ENCODE measurements at regions not wholly inside any gene's neighbourhood (a gene's known extent, or its start where the extent isn't known, plus 50 kb on each side); places are given as distances from the start of the nearest gene placed in this dataset.
"Not testable (repeated sequence)": the region's sequence is repeated elsewhere in the genome, so short reads cannot be mapped to it uniquely, and the experiment has no call there.

- no peak for DNase-seq (ENCODE audit: low spot score)
- no peaks in the 10 kb centered on the region for H3K9me3 ChIP-seq
- no peaks in the 10 kb centered on the region for H3K4me1 ChIP-seq
- TF ChIP-seq CTCF (IDR thresholded peaks at IDR 0.05): no peak
- H3K27me3 ChIP-seq: no peaks in the 10 kb centered on the region
- no peaks in the 10 kb centered on the region for H3K36me3 ChIP-seq
- no peak overlapping the region for H3K27ac ChIP-seq
- no peak overlapping the region for H3K4me3 ChIP-seq
These were observed 201.0 kb downstream of the S1PR1 start for GRCh38 chr1:101437800-101438199.

GRCh38 chr1:101438359-101438758, 201.5 kb downstream of the S1PR1 start:
- no peak for TF ChIP-seq CTCF (IDR thresholded peaks at IDR 0.05)
- Histone ChIP-seq H3K9me3 (no peaks in the 10 kb centered on the region), H3K4me1 (no peaks in the 10 kb centered on the region), H3K36me3 (no peaks in the 10 kb centered on the region), H3K27ac (no peak overlapping the region), H3K27me3 (no peaks in the 10 kb centered on the region), H3K4me3 (no peak overlapping the region)
- no peak for DNase-seq (ENCODE audit: low spot score)

- TF ChIP-seq CTCF (IDR thresholded peaks at IDR 0.05): no peak
- Histone ChIP-seq H3K27me3 (no peaks in the 10 kb centered on the region), H3K4me1 (no peaks in the 10 kb centered on the region), H3K9me3 (no peaks in the 10 kb centered on the region), H3K27ac (no peak overlapping the region), H3K4me3 (no peak overlapping the region), H3K36me3 (no peaks in the 10 kb centered on the region)
- no peak for DNase-seq (ENCODE audit: low spot score)
These were observed 203.7 kb downstream of the S1PR1 start for GRCh38 chr1:101440485-101440884.

GRCh38 chr1:101444381-101444780, 207.6 kb downstream of the S1PR1 start:
- no peak for TF ChIP-seq CTCF (IDR thresholded peaks at IDR 0.05)
- H3K36me3 ChIP-seq: no peaks in the 10 kb centered on the region
- no peaks in the 10 kb centered on the region for H3K4me1 ChIP-seq
- no peaks in the 10 kb centered on the region for H3K9me3 ChIP-seq
- no peak for DNase-seq (ENCODE audit: low spot score)
- H3K27me3 ChIP-seq: no peaks in the 10 kb centered on the region
- no peak overlapping the region for H3K27ac ChIP-seq
- H3K4me3 ChIP-seq: no peak overlapping the region

- Histone ChIP-seq H3K27me3 (no peaks in the 10 kb centered on the region), H3K36me3 (no peaks in the 10 kb centered on the region), H3K27ac (no peak overlapping the region), H3K4me3 (no peak overlapping the region), H3K9me3 (no peaks in the 10 kb centered on the region), H3K4me1 (no peaks in the 10 kb centered on the region)
- no peak for TF ChIP-seq CTCF (IDR thresholded peaks at IDR 0.05)
- no peak for DNase-seq (ENCODE audit: low spot score)
These were observed 208.2 kb downstream of the S1PR1 start for GRCh38 chr1:101444873-101445618.

GRCh38 chr1:101448018-101448417, 211.2 kb downstream of the S1PR1 start:
- Histone ChIP-seq H3K27ac (no peak overlapping the region), H3K27me3 (no peaks in the 10 kb centered on the region), H3K4me3 (no peak overlapping the region), H3K36me3 (no peaks in the 10 kb centered on the region), H3K4me1 (no peaks in the 10 kb centered on the region), H3K9me3 (no peaks in the 10 kb centered on the region)
- no peak for DNase-seq (ENCODE audit: low spot score)
- no peak for TF ChIP-seq CTCF (IDR thresholded peaks at IDR 0.05)

- H3K27ac ChIP-seq; H3K4me3 ChIP-seq; H3K4me1 ChIP-seq; H3K9me3 ChIP-seq; H3K36me3 ChIP-seq; DNase-seq (ENCODE audit: low spot score); H3K27me3 ChIP-seq: not testable (repeated sequence)
These were observed 213.9 kb downstream of the S1PR1 start for GRCh38 chr1:101450691-101451090.
